GM10266 (cell line): ENCODE measurements at regions not wholly inside any gene's neighbourhood (a gene's known extent, or its start where the extent isn't known, plus 50 kb on each side); places are given as distances from the start of the nearest gene placed in this dataset.

ENCODE experiments used
- DNase-seq: peaks from one replicate; pipeline ENCODE4 v3.0.0; 2012; ENCODE audit errors: extremely low spot score
- CTCF ChIP-seq: IDR thresholded peaks from 2 replicates; pipeline ENCODE4 v1.5.1; 2012; ENCODE audit warnings: mild to moderate bottlenecking, low read depth; ENCODE audit not compliant: control insufficient read depth, insufficient read depth; ENCODE audit errors: missing control alignments

- TF ChIP-seq CTCF = no peak
These were observed 94.7 kb upstream of the CDH6 start for GRCh38 chr5:31098811-31099210.

GRCh38 chr5:31097851-31098250, 95.6 kb upstream of the CDH6 start:
- no peak for DNase-seq
- TF ChIP-seq CTCF = no peak

More at GRCh38 chr5:31098811-31099210, 94.7 kb upstream of the CDH6 start:
- no peak for DNase-seq

- no peak for DNase-seq
- no peak for TF ChIP-seq CTCF
These were observed 97.1 kb upstream of the CDH6 start for GRCh38 chr5:31096238-31096865.

- TF ChIP-seq CTCF = no peak
- no peak for DNase-seq
These were observed 97.7 kb upstream of the CDH6 start for GRCh38 chr5:31095796-31096195.

GRCh38 chr5:31091501-31091900, 102.0 kb upstream of the CDH6 start:
- DNase-seq = no peak
- no peak for TF ChIP-seq CTCF

GRCh38 chr5:31090467-31090866, 103.0 kb upstream of the CDH6 start:
- DNase-seq = no peak
- TF ChIP-seq CTCF = no peak

- no peak for TF ChIP-seq CTCF
- DNase-seq = no peak
These were observed 106.6 kb upstream of the CDH6 start for GRCh38 chr5:31086839-31087415.
